ENCODE measurements at regions not wholly inside any gene's neighbourhood (a gene's known extent, or its start where the extent isn't known, plus 50 kb on each side); places are given as distances from the start of the nearest gene placed in this dataset.

GRCh38 chr14:101373690-101374295 is 187.5 kb upstream of the DIO3 start:
- TF ChIP-seq CTCF (IDR thresholded peaks at IDR 0.05) (no peak), POLR2AphosphoS5 (IDR thresholded peaks at IDR 0.05) (no peak)

Data from prostate gland (tissue), 2 donors.